NCI-H446 treated with DMSO at 0.1 percent for 48 hours (cell line): ENCODE measurements at regions not wholly inside any gene's neighbourhood (a gene's known extent, or its start where the extent isn't known, plus 50 kb on each side); places are given as distances from the start of the nearest gene placed in this dataset.

Source experiments
- DNase-seq: peaks from one replicate; lab custom pipeline; 2025; lab: John Stamatoyannopoulos, UW

- DNase-seq: no peak
Observed at GRCh38 chr17:73724341-73724740, 80.1 kb upstream of the SDK2 start.

GRCh38 chr17:73724990-73725389 is 80.7 kb upstream of the SDK2 start:
- no peak for DNase-seq

- no peak for DNase-seq
Observed at GRCh38 chr17:73725794-73726515, 81.7 kb upstream of the SDK2 start.

GRCh38 chr17:73727941-73728340 is 83.7 kb upstream of the SDK2 start:
- no peak for DNase-seq

GRCh38 chr17:73729101-73729500 is 84.9 kb upstream of the SDK2 start:
- DNase-seq: no peak

GRCh38 chr17:73731733-73732132 is 87.5 kb upstream of the SDK2 start:
- DNase-seq: no peak

GRCh38 chr17:73733517-73733916 is 89.3 kb upstream of the SDK2 start:
- no peak for DNase-seq

GRCh38 chr17:73735245-73735644 is 91.0 kb upstream of the SDK2 start:
- DNase-seq: no peak

GRCh38 chr17:73738751-73739575 is 94.7 kb upstream of the SDK2 start:
- DNase-seq: no peak

- DNase-seq: no peak
Observed at GRCh38 chr17:73740370-73740769, 96.1 kb upstream of the SDK2 start.

- no peak for DNase-seq
Observed at GRCh38 chr17:73742948-73743381, 98.7 kb upstream of the SDK2 start.

GRCh38 chr17:73743518-73744201 is 99.4 kb upstream of the SDK2 start:
- DNase-seq: no peak

- no peak for DNase-seq
Observed at GRCh38 chr17:73744411-73744810, 100.2 kb upstream of the SDK2 start.

GRCh38 chr17:73746314-73747073 is 102.2 kb upstream of the SDK2 start:
- no peak for DNase-seq

- peak; percentile 89 for DNase-seq
Observed at GRCh38 chr17:73747221-73748002, 103.2 kb upstream of the SDK2 start.

- peak; percentile 42 for DNase-seq
Observed at GRCh38 chr17:73748508-73748907, 104.3 kb upstream of the SDK2 start.

GRCh38 chr17:73749337-73749823 is 105.1 kb upstream of the SDK2 start:
- DNase-seq: no peak

GRCh38 chr17:73749928-73750605 is 105.8 kb upstream of the SDK2 start:
- no peak for DNase-seq

GRCh38 chr17:73750975-73751374 is 106.7 kb upstream of the SDK2 start:
- no peak for DNase-seq

- no peak for DNase-seq
Observed at GRCh38 chr17:73753751-73754496, 109.7 kb upstream of the SDK2 start.
